Mesothelial cell of epicardium (in vitro differentiated cells): ENCODE measurements at regions not wholly inside any gene's neighbourhood (a gene's known extent, or its start where the extent isn't known, plus 50 kb on each side); places are given as distances from the start of the nearest gene placed in this dataset.

Experiments
- DNase-seq, 2 experiments: peaks; one replicate each; pipeline ENCODE4 v3.0.0; 2021; ENCODE audit warnings: low spot score in 2 of 2; ENCODE audit not compliant: unreplicated experiment in 2 of 2
- H3K27ac Mint-ChIP-seq: 2 replicates; pipeline ENCODE4 v1.8.0; 2021; ENCODE audit warnings: mixed read lengths
- H3K27me3 Mint-ChIP-seq: 2 replicates; pipeline ENCODE4 v1.8.0; 2021; ENCODE audit warnings: low read depth, mixed read lengths
- H3K36me3 Mint-ChIP-seq: 2 replicates; pipeline ENCODE4 v1.8.0; 2021; ENCODE audit warnings: mixed read lengths
- H3K4me1 Mint-ChIP-seq: 2 replicates; pipeline ENCODE4 v1.8.0; 2021; ENCODE audit warnings: mixed read lengths
- H3K4me3 Mint-ChIP-seq: 2 replicates; pipeline ENCODE4 v1.8.0; 2021; ENCODE audit warnings: mild to moderate bottlenecking, moderate library complexity, mixed read lengths
- H3K9me3 Mint-ChIP-seq: 2 replicates; pipeline ENCODE4 v1.8.0; 2021; ENCODE audit warnings: mixed read lengths
- CTCF ChIP-seq: fragments of 200-600 bp; sonication (generic); IDR thresholded peaks from one replicate; pipeline ENCODE4 v1.5.0; 2021; ENCODE audit warnings: antibody characterized with exemption; ENCODE audit not compliant: unreplicated experiment

- no peak for DNase-seq
- Mint-ChIP-seq H3K27me3 (peaks cover 21% of the 10 kb centered on the region), H3K4me3 (no peak overlapping the region), H3K36me3 (no peaks in the 10 kb centered on the region), H3K27ac (no peak overlapping the region), H3K9me3 (no peaks in the 10 kb centered on the region), H3K4me1 (no peaks in the 10 kb centered on the region)
- no peak for TF ChIP-seq CTCF
Measured at GRCh38 chr20:48163505-48163904, 378.2 kb upstream of the SULF2 start.

GRCh38 chr20:48162621-48163020, 377.3 kb upstream of the SULF2 start:
- peaks cover 5% of the 10 kb centered on the region for H3K4me1 Mint-ChIP-seq
- DNase-seq = no peak
- H3K4me3 Mint-ChIP-seq = no peak overlapping the region
- H3K27me3 Mint-ChIP-seq = peaks cover 18% of the 10 kb centered on the region
- H3K27ac Mint-ChIP-seq = no peak overlapping the region
- no peaks in the 10 kb centered on the region for H3K9me3 Mint-ChIP-seq
- TF ChIP-seq CTCF = no peak
- no peaks in the 10 kb centered on the region for H3K36me3 Mint-ChIP-seq

- Mint-ChIP-seq H3K4me3 (no peak overlapping the region), H3K27me3 (peaks cover 2% of the 10 kb centered on the region), H3K9me3 (peaks cover 4% of the 10 kb centered on the region), H3K36me3 (no peaks in the 10 kb centered on the region), H3K27ac (no peak overlapping the region), H3K4me1 (peaks cover 7% of the 10 kb centered on the region)
- no peak for TF ChIP-seq CTCF
- no peak for DNase-seq
Measured at GRCh38 chr20:48159145-48160008, 374.1 kb upstream of the SULF2 start.

- peaks cover 7% of the 10 kb centered on the region for H3K4me1 Mint-ChIP-seq
- no peak for TF ChIP-seq CTCF
- H3K36me3 Mint-ChIP-seq = no peaks in the 10 kb centered on the region
- no peak overlapping the region for H3K4me3 Mint-ChIP-seq
- no peak for DNase-seq
- H3K27me3 Mint-ChIP-seq = peaks cover 7% of the 10 kb centered on the region
- no peak overlapping the region for H3K27ac Mint-ChIP-seq
- peaks cover 4% of the 10 kb centered on the region for H3K9me3 Mint-ChIP-seq
Measured at GRCh38 chr20:48158014-48158413, 372.7 kb upstream of the SULF2 start.

- no peak for DNase-seq
- Mint-ChIP-seq H3K9me3 (peaks cover 4% of the 10 kb centered on the region), H3K4me1 (peaks cover 7% of the 10 kb centered on the region), H3K27me3 (peaks cover 8% of the 10 kb centered on the region), H3K36me3 (no peaks in the 10 kb centered on the region), H3K4me3 (no peak overlapping the region), H3K27ac (no peak overlapping the region)
- no peak for TF ChIP-seq CTCF
Measured at GRCh38 chr20:48156951-48157700, 371.8 kb upstream of the SULF2 start.
